Loucy (cell line): ENCODE measurements at regions not wholly inside any gene's neighbourhood (a gene's known extent, or its start where the extent isn't known, plus 50 kb on each side); places are given as distances from the start of the nearest gene placed in this dataset.

Source experiments
- H2AFZ ChIP-seq: fragments of 200-600 bp; sonication (generic); 2 replicates; pipeline ENCODE4 v1.6.0; 2016; ENCODE audit warnings: antibody characterized with exemption, mild to moderate bottlenecking, low read length, moderate library complexity
- H3F3A ChIP-seq: fragments of 200-600 bp; 2 replicates; pipeline ENCODE4 v1.6.0; 2016; ENCODE audit warnings: antibody characterized with exemption, low read depth, mild to moderate bottlenecking
- H3K27me3 ChIP-seq: fragments of 200-600 bp; sonication (generic); 2 replicates; pipeline ENCODE4 v1.6.1; 2014; ENCODE audit warnings: low read length, mild to moderate bottlenecking; ENCODE audit not compliant: insufficient read depth, poor library complexity, severe bottlenecking
- H3K36me3 ChIP-seq: fragments of 200-600 bp; sonication (generic); 2 replicates; pipeline ENCODE4 v1.6.1; 2016; ENCODE audit warnings: low read length; ENCODE audit not compliant: insufficient read depth
- H3K4me1 ChIP-seq: fragments of 200-600 bp; sonication (generic); 2 replicates; pipeline ENCODE4 v1.5.1; 2014; ENCODE audit warnings: low read length, mild to moderate bottlenecking; ENCODE audit not compliant: insufficient read depth, poor library complexity, severe bottlenecking
- H3K4me2 ChIP-seq: fragments of 200-600 bp; sonication (generic); 2 replicates; pipeline ENCODE4 v1.6.0; 2014; ENCODE audit warnings: antibody characterized with exemption, low read length, low read depth, mild to moderate bottlenecking; ENCODE audit not compliant: poor library complexity, severe bottlenecking
- H3K4me3 ChIP-seq: fragments of 200-600 bp; sonication (generic); 2 replicates; pipeline ENCODE4 v1.5.1; 2014; ENCODE audit warnings: low read length, mild to moderate bottlenecking, mixed read lengths; ENCODE audit not compliant: poor library complexity, severe bottlenecking
- H3K79me2 ChIP-seq: fragments of 200-600 bp; sonication (generic); 2 replicates; pipeline ENCODE4 v1.6.1; 2014; ENCODE audit warnings: low read length; ENCODE audit not compliant: insufficient read depth
- H3K9ac ChIP-seq: fragments of 200-600 bp; sonication (generic); 2 replicates; pipeline ENCODE4 v1.6.0; 2014; ENCODE audit warnings: mild to moderate bottlenecking, low read depth, low read length, moderate library complexity; ENCODE audit not compliant: poor library complexity, severe bottlenecking
- H3K9me2 ChIP-seq: fragments of 200-600 bp; sonication (generic); replicated peaks from 2 replicates; pipeline ENCODE4 v1.6.1; 2016; ENCODE audit warnings: low read depth, low read length, mixed read lengths
- H3K9me3 ChIP-seq: fragments of 200-600 bp; sonication (generic); 2 replicates; pipeline ENCODE4 v1.6.1; 2014; ENCODE audit warnings: mild to moderate bottlenecking, antibody characterized with exemption, low read length, low read depth; ENCODE audit not compliant: insufficient read depth
- H4K20me1 ChIP-seq: fragments of 200-600 bp; sonication (generic); 2 replicates; pipeline ENCODE4 v1.6.0; 2014; ENCODE audit warnings: antibody characterized with exemption, low read length, mild to moderate bottlenecking; ENCODE audit not compliant: insufficient read depth, poor library complexity, severe bottlenecking
- EZH2phosphoT487 ChIP-seq: fragments of 200-600 bp; IDR thresholded peaks from 2 replicates; pipeline ENCODE4 v1.6.1; 2018; ENCODE audit warnings: antibody characterized with exemption, mild to moderate bottlenecking, moderate library complexity, borderline replicate concordance
- TF ChIP-seq, protein P1 (sequence below): fragments of 200-600 bp; sonication (generic); conservative IDR thresholded peaks from 2 replicates; pipeline ENCODE4 v1.5.1; 2014; ENCODE audit warnings: mild to moderate bottlenecking, antibody characterized with exemption, low read length

DNA sequence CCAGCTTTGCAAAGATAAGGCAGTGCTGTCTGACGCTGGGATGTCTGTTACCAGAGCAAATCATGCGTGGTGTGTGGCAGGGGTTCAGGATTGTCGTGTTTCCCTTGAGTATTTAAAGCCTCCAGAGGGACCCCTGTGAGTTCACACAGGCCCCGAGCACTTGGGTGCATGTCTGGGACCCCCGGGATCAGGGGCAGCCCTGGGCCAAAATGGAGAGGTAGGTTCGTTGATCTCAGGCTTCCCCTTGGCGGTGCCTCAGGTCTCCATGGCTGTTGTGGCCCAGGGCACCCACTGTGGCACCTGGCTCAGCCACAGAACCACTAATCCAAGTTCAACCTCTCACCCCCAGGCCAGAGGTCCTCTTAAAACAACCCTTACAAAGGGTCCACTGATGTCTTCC lies 523.1 kb upstream of the DPP6 start:
- TF ChIP-seq, protein P1, sequence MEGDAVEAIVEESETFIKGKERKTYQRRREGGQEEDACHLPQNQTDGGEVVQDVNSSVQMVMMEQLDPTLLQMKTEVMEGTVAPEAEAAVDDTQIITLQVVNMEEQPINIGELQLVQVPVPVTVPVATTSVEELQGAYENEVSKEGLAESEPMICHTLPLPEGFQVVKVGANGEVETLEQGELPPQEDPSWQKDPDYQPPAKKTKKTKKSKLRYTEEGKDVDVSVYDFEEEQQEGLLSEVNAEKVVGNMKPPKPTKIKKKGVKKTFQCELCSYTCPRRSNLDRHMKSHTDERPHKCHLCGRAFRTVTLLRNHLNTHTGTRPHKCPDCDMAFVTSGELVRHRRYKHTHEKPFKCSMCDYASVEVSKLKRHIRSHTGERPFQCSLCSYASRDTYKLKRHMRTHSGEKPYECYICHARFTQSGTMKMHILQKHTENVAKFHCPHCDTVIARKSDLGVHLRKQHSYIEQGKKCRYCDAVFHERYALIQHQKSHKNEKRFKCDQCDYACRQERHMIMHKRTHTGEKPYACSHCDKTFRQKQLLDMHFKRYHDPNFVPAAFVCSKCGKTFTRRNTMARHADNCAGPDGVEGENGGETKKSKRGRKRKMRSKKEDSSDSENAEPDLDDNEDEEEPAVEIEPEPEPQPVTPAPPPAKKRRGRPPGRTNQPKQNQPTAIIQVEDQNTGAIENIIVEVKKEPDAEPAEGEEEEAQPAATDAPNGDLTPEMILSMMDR: no peak
- TF ChIP-seq EZH2phosphoT487: no peak
- Histone ChIP-seq H3K9ac (no peak overlapping the region), H4K20me1 (no peaks in the 10 kb centered on the region), H3K4me2 (no peak overlapping the region), H2AFZ (no peak overlapping the region), H3K4me1 (no peaks in the 10 kb centered on the region), H3F3A (no peaks in the 10 kb centered on the region), H3K36me3 (no peaks in the 10 kb centered on the region), H3K79me2 (no peaks in the 10 kb centered on the region), H3K9me2 (no peaks in the 10 kb centered on the region), H3K9me3 (peaks cover 4% of the 10 kb centered on the region; the same call in 1 of the 2 replicates), H3K4me3 (no peak overlapping the region), H3K27me3 (no peaks in the 10 kb centered on the region)

DNA sequence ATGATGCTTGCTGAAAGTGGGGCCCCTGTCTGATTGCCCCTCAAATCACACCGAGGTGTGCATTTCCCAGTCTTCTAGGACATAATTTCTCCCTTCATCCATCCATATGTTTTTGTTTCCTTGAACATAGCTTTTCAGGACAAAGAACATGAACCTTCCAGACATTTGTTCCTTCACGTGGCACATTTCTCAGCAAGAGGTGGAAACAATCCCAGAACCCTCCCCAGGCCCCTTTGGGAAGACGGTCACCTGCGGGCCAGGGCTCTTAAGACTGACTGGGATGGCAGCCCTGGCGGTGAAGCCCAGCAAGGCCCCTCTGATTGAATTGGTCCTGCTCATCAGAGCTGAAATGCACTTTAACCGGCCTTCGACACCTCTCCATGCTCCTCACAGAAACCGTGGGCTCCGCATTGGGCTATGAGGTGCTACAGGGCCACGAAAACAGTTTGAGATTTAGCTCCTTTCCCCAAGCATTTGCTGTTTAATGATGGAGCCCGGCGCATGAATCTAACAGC lies 522.5 kb upstream of the DPP6 start:
- Histone ChIP-seq H2AFZ (no peak overlapping the region), H4K20me1 (no peaks in the 10 kb centered on the region), H3K9me3 (peaks cover 4% of the 10 kb centered on the region; the same call in 1 of the 2 replicates), H3K27me3 (no peaks in the 10 kb centered on the region), H3K9me2 (no peaks in the 10 kb centered on the region), H3K4me1 (no peaks in the 10 kb centered on the region), H3F3A (no peaks in the 10 kb centered on the region), H3K4me3 (no peak overlapping the region), H3K36me3 (no peaks in the 10 kb centered on the region), H3K9ac (no peak overlapping the region), H3K4me2 (no peak overlapping the region), H3K79me2 (no peaks in the 10 kb centered on the region)
- no peak for TF ChIP-seq EZH2phosphoT487
- TF ChIP-seq, protein P1: no peak

DNA sequence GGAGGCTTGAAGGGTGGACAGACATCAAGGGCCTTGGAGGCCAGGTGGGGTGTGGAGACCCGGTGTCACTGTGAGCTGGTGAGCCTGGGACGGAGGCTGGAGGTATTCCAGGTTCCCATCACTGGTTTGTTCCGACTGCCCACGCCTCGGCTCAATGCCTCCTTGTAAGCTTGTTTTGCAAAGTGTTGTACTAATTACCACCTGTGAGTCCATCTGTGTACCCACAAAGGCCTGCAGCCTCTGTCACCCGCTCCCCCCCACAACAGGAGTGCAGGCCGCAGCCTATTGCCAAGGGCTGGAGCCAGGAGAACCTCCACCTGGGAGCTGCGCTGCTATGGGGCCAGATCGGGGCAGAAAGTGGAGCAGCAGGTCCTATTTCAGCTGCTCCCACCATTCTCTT lies 521.8 kb upstream of the DPP6 start:
- Histone ChIP-seq H3K27me3 (no peaks in the 10 kb centered on the region), H3K4me2 (no peak overlapping the region), H3K9me2 (no peaks in the 10 kb centered on the region), H3K4me3 (no peak overlapping the region), H3K9me3 (peaks cover 4% of the 10 kb centered on the region; the same call in 1 of the 2 replicates), H3F3A (no peaks in the 10 kb centered on the region), H3K9ac (no peak overlapping the region), H3K36me3 (no peaks in the 10 kb centered on the region), H3K4me1 (no peaks in the 10 kb centered on the region), H2AFZ (no peak overlapping the region), H4K20me1 (no peaks in the 10 kb centered on the region), H3K79me2 (no peaks in the 10 kb centered on the region)
- TF ChIP-seq EZH2phosphoT487: no peak
- TF ChIP-seq, protein P1: no peak
